ENCODE measurements at regions not wholly inside any gene's neighbourhood (a gene's known extent, or its start where the extent isn't known, plus 50 kb on each side); places are given as distances from the start of the nearest gene placed in this dataset.

- Histone ChIP-seq H3K9me3 (replicated peaks; ENCODE audit: control insufficient read depth, insufficient read depth, low read length) (peaks cover 8% of the 10 kb centered on the region), H3K4me1 (ENCODE audit: control insufficient read depth, extremely low read depth, insufficient read depth, low read length) (no peaks in the 10 kb centered on the region), H4K20me1 (replicated peaks; ENCODE audit: control insufficient read depth, extremely low read depth, insufficient read depth, low read length) (no peaks in the 10 kb centered on the region), H3K27me3 (ENCODE audit: control insufficient read depth in 2 of 2, insufficient read depth in 2 of 2, low read length in 2 of 2) (no peaks in the 10 kb centered on the region), H3K79me2 (ENCODE audit: control insufficient read depth, insufficient read depth, low read length) (no peaks in the 10 kb centered on the region), H3K36me3 (ENCODE audit: control insufficient read depth in 2 of 2, extremely low read depth in 1 of 2, insufficient read depth in 2 of 2, low read length in 2 of 2) (no peaks in the 10 kb centered on the region), H3K4me3 (replicated peaks in 1 of 3; ENCODE audit: insufficient read depth in 1 of 3, low read depth in 1 of 3, low read length in 3 of 3) (no peak overlapping the region), H3K9ac (replicated peaks; ENCODE audit: extremely low read depth, insufficient read depth, low read length) (no peak overlapping the region), H3K9me1 (replicated peaks; ENCODE audit: control insufficient read depth, extremely low read depth, insufficient read depth, low read length) (no peaks in the 10 kb centered on the region), H2AFZ (ENCODE audit: low read depth, low read length) (no peak overlapping the region), H3K27ac (ENCODE audit: insufficient read depth, low read depth, low read length) (no peak overlapping the region), H3K4me2 (ENCODE audit: insufficient read depth, low read length) (no peak overlapping the region)
- POLR2A ChIA-PET, result no interaction called here
- CTCF ChIA-PET, result no interaction called here
- no peak for DNase-seq (ENCODE audit: low read depth, low spot score)
- no TSS peak for BruUV-seq (replicated peaks)
- no peak for TF ChIP-seq CTCF (IDR thresholded peaks at IDR 0.05; ENCODE audit: extremely low read depth in 1 of 2, insufficient read depth in 1 of 2, low read depth in 1 of 2, low read length in 2 of 2)
- TF ChIP-seq GATA2 (IDR thresholded peaks at IDR 0.05; ENCODE audit: insufficient read depth, insufficient read length, low read depth, low read length), result no peak
- TF ChIP-seq POLR2A (IDR thresholded peaks at IDR 0.05; ENCODE audit: low read depth, low read length), result no peak
- no peak for TF ChIP-seq POLR2AphosphoS5 (IDR thresholded peaks at IDR 0.05; ENCODE audit: insufficient read depth, low read depth, low read length)
- TF ChIP-seq, protein P1, sequence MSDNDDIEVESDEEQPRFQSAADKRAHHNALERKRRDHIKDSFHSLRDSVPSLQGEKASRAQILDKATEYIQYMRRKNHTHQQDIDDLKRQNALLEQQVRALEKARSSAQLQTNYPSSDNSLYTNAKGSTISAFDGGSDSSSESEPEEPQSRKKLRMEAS (IDR thresholded peaks at IDR 0.05; ENCODE audit: insufficient read depth, insufficient read length), result no peak
- no peak for TF ChIP-seq EZH2 (IDR thresholded peaks at IDR 0.05; ENCODE audit: borderline replicate concordance, low read depth, low read length, severe bottlenecking)
- TF ChIP-seq MYC (IDR thresholded peaks at IDR 0.05; ENCODE audit: low read depth, low read length), result no peak
- TF ChIP-seq JUN (IDR thresholded peaks at IDR 0.05; ENCODE audit: borderline replicate concordance, insufficient read depth, insufficient read length, low read depth), result no peak
- intact Hi-C loops (cut with micrococcal nuclease) (no loop called here), dilution Hi-C loops (cut with MboI; ENCODE audit: extremely low pct_ligation_motif_present, low sequenced_read_pairs) (no loop called here)
- no peak for FAIRE-seq
Measured at GRCh38 chr2:228774548-228774947, 496.5 kb downstream of the PID1 start.

All from endothelial cell of umbilical vein (primary cell).